ENCODE measurements at regions not wholly inside any gene's neighbourhood (a gene's known extent, or its start where the extent isn't known, plus 50 kb on each side); places are given as distances from the start of the nearest gene placed in this dataset.

- Histone ChIP-seq H3K4me1 (ENCODE audit: insufficient read depth, low read length) (no peaks in the 10 kb centered on the region), H3K4me3 (ENCODE audit: low read depth in 1 of 2, low read length in 2 of 2) (no peak overlapping the region), H3K27ac (ENCODE audit: low read length) (no peak overlapping the region), H4K20me1 (ENCODE audit: insufficient read depth, low read length) (no peaks in the 10 kb centered on the region; the same call in 1 of the 2 replicates), H3K36me3 (ENCODE audit: insufficient read depth, low read length) (no peaks in the 10 kb centered on the region), H3K9ac (ENCODE audit: low read depth, low read length) (no peak overlapping the region), H3K79me2 (ENCODE audit: insufficient read depth, low read length) (no peaks in the 10 kb centered on the region), H2AFZ (ENCODE audit: low read depth, low read length) (no peak overlapping the region), H3K27me3 (ENCODE audit: insufficient read depth, low read length, poor library complexity) (peaks cover 4% of the 10 kb centered on the region), H3K4me2 (ENCODE audit: insufficient read depth, low read length) (no peak overlapping the region), H3K9me3 (ENCODE audit: insufficient read depth, low read length, severe bottlenecking) (no peaks in the 10 kb centered on the region)
- TF ChIP-seq CTCF (IDR thresholded peaks at IDR 0.05; ENCODE audit: borderline replicate concordance, extremely low read depth, low read length, poor library complexity, severe bottlenecking) = no peak
- no peak for DNase-seq
- ATAC-seq (ENCODE audit: insufficient read depth, low read depth) = no peak
Measured at GRCh38 chr9:93815677-93816076, 139.5 kb downstream of the BARX1 start.

- Histone ChIP-seq H3K4me3 (ENCODE audit: low read depth in 1 of 2, low read length in 2 of 2) (no peak overlapping the region), H4K20me1 (ENCODE audit: insufficient read depth, low read length) (no peaks in the 10 kb centered on the region; the same call in 1 of the 2 replicates), H3K36me3 (ENCODE audit: insufficient read depth, low read length) (no peaks in the 10 kb centered on the region), H3K9ac (ENCODE audit: low read depth, low read length) (no peak overlapping the region), H3K79me2 (ENCODE audit: insufficient read depth, low read length) (no peaks in the 10 kb centered on the region), H3K4me1 (ENCODE audit: insufficient read depth, low read length) (no peaks in the 10 kb centered on the region), H3K27me3 (ENCODE audit: insufficient read depth, low read length, poor library complexity) (peaks cover 4% of the 10 kb centered on the region), H3K4me2 (ENCODE audit: insufficient read depth, low read length) (no peak overlapping the region), H2AFZ (ENCODE audit: low read depth, low read length) (no peak overlapping the region), H3K9me3 (ENCODE audit: insufficient read depth, low read length, severe bottlenecking) (no peaks in the 10 kb centered on the region), H3K27ac (ENCODE audit: low read length) (no peak overlapping the region)
- DNase-seq = no peak
- no peak for ATAC-seq (ENCODE audit: insufficient read depth, low read depth)
- no peak for TF ChIP-seq EZH2 (IDR thresholded peaks at IDR 0.05; ENCODE audit: borderline replicate concordance, low read depth, low read length, severe bottlenecking)
- no peak for TF ChIP-seq CTCF (IDR thresholded peaks at IDR 0.05; ENCODE audit: borderline replicate concordance, extremely low read depth, low read length, poor library complexity, severe bottlenecking)
Measured at GRCh38 chr9:93815135-93815534, 140.0 kb downstream of the BARX1 start.

- Histone ChIP-seq H3K9me3 (ENCODE audit: insufficient read depth, low read length, severe bottlenecking) (no peaks in the 10 kb centered on the region), H3K36me3 (ENCODE audit: insufficient read depth, low read length) (no peaks in the 10 kb centered on the region), H3K27me3 (ENCODE audit: insufficient read depth, low read length, poor library complexity) (peaks cover 4% of the 10 kb centered on the region), H2AFZ (ENCODE audit: low read depth, low read length) (no peak overlapping the region), H3K4me1 (ENCODE audit: insufficient read depth, low read length) (no peaks in the 10 kb centered on the region), H4K20me1 (ENCODE audit: insufficient read depth, low read length) (no peaks in the 10 kb centered on the region; the same call in 1 of the 2 replicates), H3K79me2 (ENCODE audit: insufficient read depth, low read length) (no peaks in the 10 kb centered on the region), H3K27ac (ENCODE audit: low read length) (no peak overlapping the region), H3K4me2 (ENCODE audit: insufficient read depth, low read length) (no peak overlapping the region), H3K4me3 (ENCODE audit: low read depth in 1 of 2, low read length in 2 of 2) (no peak overlapping the region), H3K9ac (ENCODE audit: low read depth, low read length) (no peak overlapping the region)
- ATAC-seq (ENCODE audit: insufficient read depth, low read depth) (no peak), DNase-seq (no peak)
- TF ChIP-seq EZH2 (IDR thresholded peaks at IDR 0.05; ENCODE audit: borderline replicate concordance, low read depth, low read length, severe bottlenecking) = no peak
- TF ChIP-seq CTCF (IDR thresholded peaks at IDR 0.05; ENCODE audit: borderline replicate concordance, extremely low read depth, low read length, poor library complexity, severe bottlenecking) = no peak
Measured at GRCh38 chr9:93814077-93814956, 140.8 kb downstream of the BARX1 start.

All from DND-41 (cell line).